Stromal cell of bone marrow (primary cell): ENCODE measurements at regions not wholly inside any gene's neighbourhood (a gene's known extent, or its start where the extent isn't known, plus 50 kb on each side); places are given as distances from the start of the nearest gene placed in this dataset.
"Not testable (repeated sequence)": the region's sequence is repeated elsewhere in the genome, so short reads cannot be mapped to it uniquely, and the experiment has no call there.

Experiments used
- DNase-seq: peaks from one replicate; pipeline ENCODE4 v3.0.0-alpha.2; 2012; ENCODE audit warnings: low read depth

- no peak for DNase-seq
Measured at GRCh38 chr5:2168601-2169429, 286.1 kb upstream of the IRX4 start.

DNA sequence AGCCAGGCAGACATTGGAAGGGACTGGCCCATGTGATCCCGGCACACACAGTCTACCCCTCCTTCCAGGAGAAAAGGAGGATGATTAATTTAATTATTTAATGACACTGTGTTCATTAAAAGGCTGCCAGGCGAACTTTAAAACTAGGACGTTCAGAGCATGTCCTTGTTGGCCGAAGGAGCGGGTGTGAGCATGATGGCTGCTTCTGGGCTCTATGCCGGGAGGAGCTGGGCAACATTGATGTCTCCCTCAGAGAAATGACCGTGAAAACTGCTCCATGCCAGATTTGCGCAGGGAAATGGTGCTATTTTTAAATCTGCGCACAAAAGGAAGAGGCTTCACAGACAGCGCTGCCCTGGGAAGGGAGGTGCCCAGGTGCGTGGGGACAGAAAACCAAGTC, 284.9 kb upstream of the IRX4 start:
- DNase-seq: no peak

GRCh38 chr5:2166979-2167377, 284.3 kb upstream of the IRX4 start:
- DNase-seq: no peak

DNA sequence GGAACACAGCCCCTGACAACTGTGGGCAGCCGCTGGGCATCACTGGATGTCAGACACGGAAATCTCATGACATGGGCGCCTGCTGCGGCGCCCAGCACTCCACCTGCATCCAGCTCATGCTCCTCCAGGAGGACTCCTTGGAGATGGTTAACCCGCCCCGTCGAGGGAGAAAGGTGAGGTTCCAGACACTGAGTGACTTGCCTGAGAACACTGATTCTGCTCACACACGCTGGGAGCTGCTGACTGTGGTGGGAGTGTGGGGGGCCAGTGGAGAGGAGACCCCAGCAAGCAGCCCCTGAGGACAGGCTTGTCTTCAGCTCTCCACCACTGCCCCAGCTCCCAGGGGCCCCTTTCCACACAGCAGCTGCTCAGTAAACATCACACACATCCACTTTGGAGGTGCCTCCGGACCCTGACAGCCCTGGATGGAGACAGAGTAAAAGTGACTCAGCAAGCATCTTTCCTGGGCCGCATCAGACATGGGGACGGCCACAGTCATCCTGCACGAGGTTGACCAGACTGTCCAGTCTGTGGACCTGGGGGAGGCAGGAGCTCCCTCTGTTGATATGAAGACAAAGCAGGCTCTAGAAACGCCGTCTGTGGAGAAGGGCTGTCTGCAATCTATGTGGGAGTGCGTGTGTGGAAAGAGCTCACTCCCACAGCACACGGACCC, 283.7 kb upstream of the IRX4 start:
- no peak for DNase-seq

DNA sequence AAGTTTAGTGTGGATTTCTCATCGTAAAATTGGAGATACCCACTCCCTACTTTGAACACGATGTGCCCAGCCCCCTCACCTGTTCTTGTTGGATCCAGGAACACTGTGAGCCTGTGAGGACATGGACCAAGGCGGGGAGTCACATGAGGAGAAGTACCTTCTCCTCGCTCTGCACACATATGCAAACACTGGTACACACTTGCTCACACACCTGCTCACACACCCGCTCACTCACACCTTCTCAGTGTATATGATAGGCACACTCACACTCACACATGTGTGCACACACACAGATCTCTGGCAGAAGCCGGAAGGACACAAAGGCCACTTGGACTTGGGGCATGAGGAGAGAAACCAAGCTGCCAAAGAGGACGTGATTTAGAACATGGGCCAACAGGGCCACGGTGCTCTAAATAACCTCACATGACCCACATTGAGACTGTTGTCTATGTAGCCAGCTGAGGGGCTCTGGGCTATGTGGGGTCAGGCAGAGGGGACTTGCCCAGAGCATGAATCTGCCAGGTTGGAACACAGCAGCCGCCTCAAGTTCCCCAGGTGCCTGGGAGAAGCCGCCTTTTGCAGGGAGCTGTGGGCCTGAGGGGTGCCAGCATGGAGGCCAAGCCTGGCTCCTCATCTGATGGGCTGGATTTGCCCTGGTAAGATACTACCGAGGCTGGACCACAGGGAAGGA, 283.0 kb upstream of the IRX4 start:
- no peak for DNase-seq

DNA sequence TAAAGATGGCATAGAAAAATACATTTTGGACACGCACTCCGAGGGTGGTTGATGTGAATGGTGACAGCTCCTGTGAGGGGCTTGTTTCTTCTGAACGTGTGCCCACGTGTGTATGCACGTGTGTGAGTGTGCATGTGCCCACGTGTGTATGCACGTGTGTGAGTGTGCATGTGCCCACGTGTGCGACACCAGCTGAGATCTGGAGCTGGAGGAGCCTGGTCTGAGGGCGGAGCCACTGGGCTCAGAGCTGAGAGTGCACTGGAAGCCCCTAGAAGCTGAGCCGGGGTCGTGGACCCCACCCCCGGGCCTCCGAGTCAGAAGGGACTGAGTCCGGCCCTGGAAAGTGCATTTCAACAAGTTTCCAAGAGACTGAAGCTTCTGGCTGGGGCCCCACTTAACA, 282.5 kb upstream of the IRX4 start:
- DNase-seq: no peak

- DNase-seq: no peak
Measured at GRCh38 chr5:2164586-2164985, 281.9 kb upstream of the IRX4 start.

DNA sequence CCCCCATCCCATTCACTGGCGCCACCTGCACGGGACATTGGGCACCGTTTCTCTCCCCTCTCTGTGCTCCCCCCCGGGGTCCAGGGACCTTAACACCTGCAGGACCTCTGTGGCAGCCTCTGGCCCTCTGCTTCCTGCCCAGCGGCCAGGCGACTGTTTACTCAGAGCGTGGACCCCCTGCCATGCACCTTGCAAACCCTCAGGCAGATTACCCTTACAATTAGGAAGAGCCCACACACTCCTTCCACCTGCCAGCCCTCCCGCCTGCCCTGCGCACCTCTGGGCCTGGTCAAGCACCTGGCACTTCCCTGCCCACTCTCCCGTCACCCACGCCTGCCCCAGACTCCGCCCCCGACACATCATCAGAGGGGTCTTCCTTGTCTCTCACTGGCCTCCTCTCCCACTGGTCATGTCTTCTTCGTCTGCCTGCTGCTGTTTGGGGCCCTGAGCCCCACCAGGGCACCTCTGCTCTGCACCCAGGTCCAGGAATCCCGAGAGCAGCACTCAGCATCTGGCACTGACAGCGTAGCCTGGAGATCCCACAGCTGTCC, 281.3 kb upstream of the IRX4 start:
- DNase-seq: no peak

DNA sequence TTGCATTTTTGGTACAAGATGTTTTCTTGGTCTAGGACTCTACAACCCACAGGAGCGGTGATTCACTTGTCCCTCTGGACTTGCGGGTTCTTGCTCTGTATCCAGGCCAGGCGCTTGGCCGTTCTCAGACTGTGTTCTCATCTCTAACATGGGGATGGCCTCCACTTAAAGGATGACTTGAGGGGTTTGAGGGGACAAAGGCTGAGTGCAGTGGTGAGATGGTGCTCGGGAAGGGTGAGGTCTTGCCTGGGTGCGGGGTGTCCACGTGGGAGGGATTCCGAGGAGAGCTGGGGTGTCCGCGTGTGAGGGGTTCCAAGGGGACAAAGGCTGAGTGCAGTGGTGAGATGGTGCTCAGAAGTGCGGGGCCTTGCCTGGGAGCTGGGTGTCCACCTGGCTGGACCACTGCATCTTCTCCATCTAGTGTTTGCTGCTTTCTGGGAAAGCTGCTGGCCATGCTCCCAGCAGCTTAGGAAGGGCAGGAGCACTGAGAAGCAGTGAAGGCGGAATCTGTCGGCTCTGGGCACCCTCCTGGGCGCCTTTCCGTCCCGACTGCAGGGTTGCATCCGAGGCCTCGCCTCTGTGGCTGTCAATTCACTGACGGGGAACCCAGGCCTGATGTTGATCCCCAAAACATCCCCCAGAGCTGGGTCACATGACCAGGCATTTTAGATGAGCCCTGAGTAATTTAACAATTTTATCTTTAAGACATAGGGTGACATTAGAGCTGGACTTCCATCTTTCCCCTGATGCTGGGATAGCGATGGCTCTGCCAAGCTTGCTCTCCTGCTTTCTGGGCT, 280.5 kb upstream of the IRX4 start:
- DNase-seq: no peak

GRCh38 chr5:2160811-2161210, 278.1 kb upstream of the IRX4 start:
- no peak for DNase-seq

DNA sequence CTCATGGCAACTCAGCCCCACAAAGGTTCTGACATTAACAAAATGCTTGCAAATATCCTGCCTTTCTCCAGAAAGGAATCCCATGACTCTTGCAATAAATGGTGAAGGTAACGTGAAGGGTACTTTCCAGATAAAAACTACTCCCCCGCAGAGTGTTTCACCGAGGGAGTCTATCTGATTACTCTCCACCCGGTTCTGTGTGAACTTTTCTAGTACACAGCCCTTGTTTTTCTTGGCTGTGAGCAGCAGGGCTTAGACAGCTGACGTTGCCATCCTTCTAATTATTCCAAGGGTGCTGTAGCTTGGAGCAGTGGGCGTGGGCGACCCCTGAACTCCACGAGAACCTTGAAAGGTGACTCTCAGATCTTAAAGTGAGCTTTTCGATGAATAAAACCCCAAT, 276.0 kb upstream of the IRX4 start:
- DNase-seq: no peak

- no peak for DNase-seq
Measured at GRCh38 chr5:2158109-2158508, 275.4 kb upstream of the IRX4 start.

GRCh38 chr5:2157372-2157771, 274.6 kb upstream of the IRX4 start:
- no peak for DNase-seq

DNA sequence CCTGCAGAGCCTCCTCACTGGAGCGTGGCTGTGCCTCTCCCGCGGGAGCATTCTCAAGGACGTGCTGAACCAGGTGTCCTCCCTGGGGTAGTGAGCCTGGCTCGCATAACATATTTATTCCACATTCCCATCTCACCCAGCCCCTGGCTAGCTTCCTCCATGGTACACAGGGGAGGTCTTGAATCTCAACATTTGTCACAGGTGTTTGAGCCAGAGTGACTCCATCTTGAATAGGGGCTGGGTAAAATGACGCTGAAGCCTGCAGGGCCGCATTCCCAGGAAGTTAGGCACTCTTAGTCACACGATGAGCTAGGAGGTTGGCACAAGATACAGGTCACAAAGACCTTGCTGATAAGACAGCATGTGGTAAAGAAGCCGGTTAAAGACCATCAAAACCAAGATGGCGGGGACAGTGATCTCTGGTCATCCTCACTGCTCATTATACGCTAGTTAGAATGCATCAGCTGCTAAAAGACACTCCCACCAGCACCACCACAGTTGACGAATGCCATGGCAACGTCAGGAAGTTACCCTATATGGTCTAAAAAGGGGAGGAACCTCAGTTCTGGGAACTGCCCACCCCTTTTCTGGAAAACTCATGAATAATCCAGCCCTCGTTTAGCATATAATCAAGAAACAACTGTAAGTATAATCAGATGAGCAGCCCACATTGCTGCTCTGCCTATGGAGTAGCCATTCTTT, 273.8 kb upstream of the IRX4 start:
- DNase-seq: no peak

DNA sequence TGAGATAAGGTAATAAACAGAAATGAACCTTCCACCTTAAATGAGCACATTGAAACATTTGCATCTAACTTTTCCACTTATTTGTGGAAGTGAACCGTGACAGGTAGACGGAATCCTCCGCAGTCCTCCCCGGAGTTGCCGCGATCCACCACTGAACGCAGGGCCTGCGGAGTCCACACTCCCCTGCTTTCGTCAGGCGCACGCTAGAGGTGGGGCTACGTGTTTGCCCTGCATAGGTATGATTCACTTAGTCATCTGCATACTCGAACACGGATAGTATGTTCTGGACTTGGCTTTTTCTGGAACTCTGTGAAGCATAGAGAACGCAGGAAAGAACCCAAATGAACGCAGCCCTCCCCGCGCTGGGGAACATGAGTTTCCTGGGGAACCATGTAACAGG, 272.8 kb upstream of the IRX4 start:
- DNase-seq: no peak

GRCh38 chr5:2153802-2154201, 271.1 kb upstream of the IRX4 start:
- DNase-seq: no peak

DNA sequence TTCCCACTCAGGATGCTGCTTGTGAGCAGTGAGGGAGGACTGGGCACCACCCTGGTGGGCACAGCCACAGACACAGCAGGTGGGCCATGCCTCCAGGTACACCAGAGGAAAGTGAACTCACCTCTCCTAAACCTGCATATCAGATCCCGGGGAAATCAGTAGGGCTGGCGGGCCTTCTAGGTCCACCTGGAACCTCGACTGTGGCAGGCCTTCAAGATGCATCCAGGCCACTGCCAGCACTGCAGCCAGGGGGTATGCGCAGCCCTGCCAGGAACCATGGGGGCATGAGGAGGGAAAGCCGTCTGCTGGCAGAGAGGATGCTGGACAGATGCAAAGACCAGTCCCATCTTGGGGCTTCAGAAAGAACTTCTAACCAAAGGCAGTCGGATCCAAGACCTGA, 270.6 kb upstream of the IRX4 start:
- no peak for DNase-seq

- DNase-seq: not testable (repeated sequence)
Measured at GRCh38 chr5:2151301-2151888, 268.7 kb upstream of the IRX4 start.

DNA sequence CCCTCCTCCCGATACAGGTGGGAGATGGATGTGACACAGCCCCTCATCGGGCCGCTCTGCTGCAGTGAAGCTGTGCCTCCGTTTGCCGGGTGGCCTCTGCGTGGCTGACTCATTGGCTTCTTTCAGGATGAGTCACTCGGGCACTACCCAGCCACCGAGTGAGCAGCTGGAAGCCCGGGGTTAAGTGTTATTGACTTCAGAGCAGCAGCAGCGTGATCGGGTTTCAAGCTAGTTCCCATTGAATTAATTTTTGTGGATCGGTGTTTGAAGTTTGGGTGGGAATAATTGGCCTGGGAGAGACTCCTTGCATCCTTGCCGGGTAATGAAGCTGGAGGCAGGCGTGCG, 266.4 kb upstream of the IRX4 start:
- no peak for DNase-seq

GRCh38 chr5:2148312-2149194, 265.8 kb upstream of the IRX4 start:
- DNase-seq: no peak
